Mononuclear cell (primary cell): ENCODE measurements at regions not wholly inside any gene's neighbourhood (a gene's known extent, or its start where the extent isn't known, plus 50 kb on each side); places are given as distances from the start of the nearest gene placed in this dataset.

Experiments
- H3K27me3 ChIP-seq: 2 replicates; pipeline ENCODE4 v1.6.0; 2011; ENCODE audit warnings: low read length, control low read depth; ENCODE audit not compliant: insufficient read depth
- H3K4me1 ChIP-seq: 2 replicates; pipeline ENCODE4 v1.5.1; 2011; ENCODE audit warnings: mild to moderate bottlenecking, low read length, control low read depth; ENCODE audit not compliant: insufficient read depth
- H3K4me3 ChIP-seq: 2 replicates; pipeline ENCODE4 v1.5.1; 2011; ENCODE audit warnings: mild to moderate bottlenecking, low read length, moderate library complexity
- H3K9me3 ChIP-seq: 2 replicates; pipeline ENCODE4 v1.5.1; 2011; ENCODE audit warnings: low read depth, mild to moderate bottlenecking, control low read depth, low read length

DNA sequence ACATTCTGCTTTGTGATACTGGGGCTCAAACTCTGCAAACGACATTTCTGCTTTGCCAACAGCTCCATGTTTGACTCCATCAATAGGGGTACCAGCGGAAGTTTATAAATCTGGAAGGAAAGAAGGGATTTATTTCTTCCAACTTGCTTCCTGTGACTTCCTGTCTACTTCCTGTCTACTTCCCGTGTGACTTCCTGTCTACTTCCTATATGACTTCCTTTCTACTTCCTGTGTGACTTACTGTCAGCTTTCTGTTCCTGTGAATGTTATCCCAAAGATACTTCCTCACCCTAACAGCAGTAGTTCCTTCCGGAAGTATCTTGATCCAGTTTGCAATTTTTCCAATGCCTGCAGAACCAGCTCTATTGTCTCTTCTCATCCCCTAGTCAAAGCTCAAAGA lies 52.0 kb upstream of the MBOAT2 start:
- H3K9me3 ChIP-seq = no peaks in the 10 kb centered on the region
- H3K4me3 ChIP-seq = no peak overlapping the region
- peaks cover 9% of the 10 kb centered on the region for H3K4me1 ChIP-seq
- no peaks in the 10 kb centered on the region for H3K27me3 ChIP-seq

DNA sequence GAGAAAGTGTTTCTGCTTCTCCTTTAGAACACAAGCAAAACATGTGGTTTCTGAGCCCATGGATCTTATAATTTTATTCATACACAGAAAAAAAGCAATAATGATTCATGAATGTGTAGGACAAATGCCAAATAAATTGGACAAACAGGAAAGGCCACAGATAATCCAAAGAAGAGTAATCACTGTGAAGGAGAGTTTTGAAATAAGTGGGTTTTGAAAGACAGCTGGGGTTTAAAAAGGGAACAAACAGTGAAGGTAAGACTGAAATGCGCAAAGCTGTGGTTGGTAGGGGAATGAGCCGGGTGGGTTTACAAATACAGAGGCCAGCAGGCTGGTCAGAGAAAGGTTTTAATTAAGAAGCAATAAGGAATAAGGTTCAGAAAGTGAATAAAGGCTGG lies 50.0 kb upstream of the MBOAT2 start:
- no peaks in the 10 kb centered on the region for H3K27me3 ChIP-seq
- no peak overlapping the region for H3K4me3 ChIP-seq
- no peaks in the 10 kb centered on the region for H3K9me3 ChIP-seq
- H3K4me1 ChIP-seq = peaks cover 9% of the 10 kb centered on the region
